ENCODE measurements at regions not wholly inside any gene's neighbourhood (a gene's known extent, or its start where the extent isn't known, plus 50 kb on each side); places are given as distances from the start of the nearest gene placed in this dataset.

- no peak for TF ChIP-seq CTCF (IDR thresholded peaks at IDR 0.05; ENCODE audit: low read depth, low read length)
- no peak for TF ChIP-seq EZH2phosphoT487 (IDR thresholded peaks at IDR 0.05; ENCODE audit: low read depth)
Observed at GRCh38 chr6:133047706-133048105, 193.5 kb upstream of the EYA4 start.
